Endothelial cell of umbilical vein (primary cell): ENCODE measurements at regions not wholly inside any gene's neighbourhood (a gene's known extent, or its start where the extent isn't known, plus 50 kb on each side); places are given as distances from the start of the nearest gene placed in this dataset.
"Not testable (repeated sequence)": the region's sequence is repeated elsewhere in the genome, so short reads cannot be mapped to it uniquely, and the experiment has no call there.

ENCODE experiments used
- BruUV-seq: library from RNA; stranded (reverse); fragments of 400-500 nt; replicated peaks from 2 replicates; lab custom pipeline; 2021; lab: Mats Ljungman, UMichigan
- CTCF ChIA-PET: fragments of 300-600, 350-600 bp; sonication (Branson Sonifier 250); formaldehyde crosslinking; loops from one replicate; lab custom pipeline; 2021; ENCODE audit warnings: antibody characterized with exemption, inconsistent platforms; lab: Charles Lee
- POLR2A ChIA-PET: fragments of 300-600, 350-600 bp; sonication (Branson Sonifier 250); formaldehyde crosslinking; loops from one replicate; lab custom pipeline; 2021; ENCODE audit warnings: antibody characterized with exemption, inconsistent platforms; lab: Charles Lee
- DNase-seq: peaks from one replicate; pipeline ENCODE4 v3.0.0-alpha.2; 2011; ENCODE audit warnings: low read depth, low spot score
- FAIRE-seq: peaks from 2 replicates; lab custom pipeline; 2011; peaks lifted over from hg19 to GRCh38; lab: Jason Lieb, UNC
- H2AFZ ChIP-seq: 2 replicates; pipeline ENCODE4 v1.6.0; 2012; ENCODE audit warnings: low read depth, low read length, control low read depth, inconsistent platforms
- H3K27ac ChIP-seq: 2 replicates; pipeline ENCODE4 v1.5.1; 2011; ENCODE audit warnings: low read depth, mild to moderate bottlenecking, control low read depth, low read length, moderate library complexity; ENCODE audit not compliant: insufficient read depth
- H3K27me3 ChIP-seq, 2 experiments: 2 replicates each; pipeline versions ENCODE4 v1.6.0 to v1.6.1; 2011; ENCODE audit warnings: low read length in 2 of 2, mixed read lengths in 1 of 2; ENCODE audit not compliant: control insufficient read depth in 2 of 2, insufficient read depth in 2 of 2
- H3K36me3 ChIP-seq, 2 experiments: 2 replicates in 1 of 2; 3 replicates in 1 of 2; pipeline ENCODE4 v1.5.1; 2011; ENCODE audit warnings: low read length in 2 of 2, mild to moderate bottlenecking in 1 of 2, moderate library complexity in 1 of 2; ENCODE audit not compliant: control insufficient read depth in 2 of 2, insufficient read depth in 2 of 2; ENCODE audit errors: extremely low read depth in 1 of 2
- H3K4me1 ChIP-seq: 3 replicates; pipeline ENCODE4 v1.5.1; 2011; ENCODE audit warnings: mild to moderate bottlenecking, low read length; ENCODE audit not compliant: control insufficient read depth, insufficient read depth; ENCODE audit errors: extremely low read depth
- H3K4me2 ChIP-seq: 2 replicates; pipeline ENCODE4 v1.6.1; 2011; ENCODE audit warnings: low read length, control low read depth, mixed read lengths; ENCODE audit not compliant: insufficient read depth
- H3K4me3 ChIP-seq, 3 experiments: fragments of 200-600 bp in 1 of 3; sonication (generic), shearing (Covaris generic) in 1 of 3; replicated peaks in 1 of 3; 2 replicates each; pipeline ENCODE4 v1.5.1; 2011 to 2016; ENCODE audit warnings: control low read depth in 3 of 3, low read length in 3 of 3, mild to moderate bottlenecking in 2 of 3, inconsistent platforms in 1 of 3, low read depth in 1 of 3, moderate library complexity in 1 of 3; ENCODE audit not compliant: insufficient read depth in 1 of 3
- H3K79me2 ChIP-seq: 2 replicates; pipeline ENCODE4 v1.6.0; 2012; ENCODE audit warnings: low read length, inconsistent platforms; ENCODE audit not compliant: control insufficient read depth, insufficient read depth
- H3K9ac ChIP-seq: replicated peaks from 2 replicates; pipeline ENCODE3; 2011; ENCODE audit warnings: low read length, control low read depth; ENCODE audit not compliant: insufficient read depth; ENCODE audit errors: extremely low read depth
- H3K9me1 ChIP-seq: replicated peaks from 3 replicates; pipeline ENCODE4 v1.6.0; 2011; ENCODE audit warnings: mild to moderate bottlenecking, low read length; ENCODE audit not compliant: control insufficient read depth, insufficient read depth; ENCODE audit errors: extremely low read depth
- H3K9me3 ChIP-seq: replicated peaks from 2 replicates; pipeline ENCODE4 v1.5.1; 2012; ENCODE audit warnings: low read length, inconsistent platforms; ENCODE audit not compliant: control insufficient read depth, insufficient read depth
- H4K20me1 ChIP-seq: replicated peaks from 2 replicates; pipeline ENCODE3; 2011; ENCODE audit warnings: mild to moderate bottlenecking, low read length; ENCODE audit not compliant: control insufficient read depth, insufficient read depth; ENCODE audit errors: extremely low read depth
- CTCF ChIP-seq, 2 donors: IDR thresholded peaks; 1 replicate in 1 of 2; 2 replicates in 1 of 2; pipeline ENCODE4 v1.5.1; 2011; ENCODE audit warnings: low read length in 2 of 2, mild to moderate bottlenecking in 2 of 2, moderate library complexity in 2 of 2, control low read depth in 1 of 2, inconsistent platforms in 1 of 2, low read depth in 1 of 2; ENCODE audit not compliant: insufficient read depth in 1 of 2; ENCODE audit errors: extremely low read depth in 1 of 2
- EZH2 ChIP-seq: IDR thresholded peaks from 2 replicates; pipeline ENCODE4 v1.6.1; 2012; ENCODE audit warnings: borderline replicate concordance, low read depth, mild to moderate bottlenecking, moderate library complexity, low read length, inconsistent platforms; ENCODE audit not compliant: severe bottlenecking
- GATA2 ChIP-seq: IDR thresholded peaks from 2 replicates; pipeline ENCODE4 v1.7.0; 2011; ENCODE audit warnings: low read depth, mild to moderate bottlenecking, moderate library complexity, mixed read lengths, low read length; ENCODE audit not compliant: insufficient read length, insufficient read depth
- POLR2A ChIP-seq: IDR thresholded peaks from 2 replicates; pipeline ENCODE4 v1.6.1; 2012; ENCODE audit warnings: low read depth, mild to moderate bottlenecking, control low read depth, low read length
- dilution Hi-C: fragments of 300-500 bp; cut with MboI; formaldehyde crosslinking; loops from one replicate; pipeline ENCODE4 v1.15.0; 2019; ENCODE audit warnings: low sequenced_read_pairs; ENCODE audit not compliant: extremely low pct_ligation_motif_present
- intact Hi-C: fragments of 100-400 bp; cut with micrococcal nuclease; formaldehyde crosslinking; loops from one replicate; pipeline ENCODE4 v1.10.0; 2022

GRCh38 chr20:41727681-41728080, 109.5 kb upstream of the CHD6 start:
- H3K4me2 ChIP-seq, POLR2A ChIA-PET, H3K9ac ChIP-seq, H3K79me2 ChIP-seq, H3K4me1 ChIP-seq, H3K36me3 ChIP-seq, dilution Hi-C loops, DNase-seq, CTCF ChIA-PET, H2AFZ ChIP-seq, FAIRE-seq, H3K4me3 ChIP-seq, H3K9me1 ChIP-seq, intact Hi-C loops, H3K9me3 ChIP-seq, BruUV-seq, H3K27ac ChIP-seq, H4K20me1 ChIP-seq, H3K27me3 ChIP-seq: not testable (repeated sequence)

GRCh38 chr20:41726727-41727126, 108.5 kb upstream of the CHD6 start:
- dilution Hi-C loops: no loop called here
- Histone ChIP-seq H3K79me2 (no peaks in the 10 kb centered on the region), H3K27ac (no peak overlapping the region), H3K9me3 (no peaks in the 10 kb centered on the region), H3K9me1 (no peaks in the 10 kb centered on the region), H3K9ac (no peak overlapping the region), H3K4me1 (no peaks in the 10 kb centered on the region), H3K4me3 (no peak overlapping the region), H3K4me2 (no peak overlapping the region), H3K36me3 (no peaks in the 10 kb centered on the region), H4K20me1 (no peaks in the 10 kb centered on the region), H2AFZ (no peak overlapping the region), H3K27me3 (no peaks in the 10 kb centered on the region)
- ChIA-PET CTCF (interaction anchor here (1.4 kb wide), 1 partner anchor 12 kb away, joined by 6 read pairs; no protein-coding TSS in a partner anchor), POLR2A (no interaction called here)
- no TSS peak for BruUV-seq
- FAIRE-seq: no peak
- intact Hi-C loops: no loop called here
- no peak for DNase-seq
- TF ChIP-seq GATA2 (no peak), POLR2A (no peak), EZH2 (no peak), CTCF (IDR thresholded peaks at IDR 0.05; ENCODE audit: extremely low read depth in 1 of 2, insufficient read depth in 1 of 2, low read depth in 1 of 2, low read length in 2 of 2) (no peak)
